Left kidney (tissue), 1 donor: ENCODE measurements at regions not wholly inside any gene's neighbourhood (a gene's known extent, or its start where the extent isn't known, plus 50 kb on each side); places are given as distances from the start of the nearest gene placed in this dataset.
"Not testable (repeated sequence)": the region's sequence is repeated elsewhere in the genome, so short reads cannot be mapped to it uniquely, and the experiment has no call there.

ENCODE experiments used
- DNase-seq: peaks from one replicate; pipeline ENCODE4 v3.0.0-alpha.2; 2013

DNA sequence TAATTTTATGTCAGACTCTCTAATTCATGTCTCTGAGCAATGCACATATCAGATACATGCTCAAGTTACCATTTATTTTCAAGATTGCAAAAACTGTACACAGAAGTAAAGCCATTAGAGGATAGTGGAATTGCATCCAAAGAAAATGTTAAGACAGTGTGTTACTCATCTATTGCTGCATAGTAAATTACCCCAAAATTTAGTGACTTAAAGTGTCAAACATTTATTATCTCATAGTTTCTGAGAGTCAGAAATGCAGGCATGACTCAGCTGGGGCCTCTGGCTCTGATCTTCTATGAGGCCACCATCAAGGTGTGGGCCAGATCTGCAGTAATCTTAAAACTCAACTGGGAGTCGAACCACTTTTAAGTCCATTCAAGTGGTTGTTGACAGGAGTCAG lies 275.2 kb downstream of the QDPR start:
- no peak for DNase-seq

DNA sequence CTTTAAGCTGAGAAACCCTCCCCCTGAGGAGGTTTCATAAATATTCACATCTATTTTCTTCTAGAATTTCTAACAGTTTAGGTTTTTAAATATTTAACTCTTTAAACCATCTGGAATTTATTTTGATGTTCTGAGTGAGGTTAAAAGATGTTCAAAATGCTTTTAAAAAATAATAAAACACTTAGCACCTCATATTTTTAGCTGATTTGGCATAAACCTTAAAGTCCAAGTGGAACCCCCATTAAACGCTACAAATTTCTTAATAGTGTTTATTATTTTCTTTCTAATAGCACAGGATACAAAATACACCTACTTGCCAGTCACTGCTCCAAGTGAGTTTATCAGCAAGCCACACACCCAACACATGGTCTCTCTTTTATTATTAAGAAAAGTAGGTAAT lies 277.2 kb downstream of the QDPR start:
- no peak for DNase-seq

- DNase-seq = no peak
Observed at GRCh38 chr4:17232566-17233253, 279.2 kb downstream of the QDPR start.

GRCh38 chr4:17231880-17232475 lies 279.9 kb downstream of the QDPR start:
- DNase-seq = not testable (repeated sequence)

- no peak for DNase-seq
Observed at GRCh38 chr4:17230727-17231126, 281.2 kb downstream of the QDPR start.

DNA sequence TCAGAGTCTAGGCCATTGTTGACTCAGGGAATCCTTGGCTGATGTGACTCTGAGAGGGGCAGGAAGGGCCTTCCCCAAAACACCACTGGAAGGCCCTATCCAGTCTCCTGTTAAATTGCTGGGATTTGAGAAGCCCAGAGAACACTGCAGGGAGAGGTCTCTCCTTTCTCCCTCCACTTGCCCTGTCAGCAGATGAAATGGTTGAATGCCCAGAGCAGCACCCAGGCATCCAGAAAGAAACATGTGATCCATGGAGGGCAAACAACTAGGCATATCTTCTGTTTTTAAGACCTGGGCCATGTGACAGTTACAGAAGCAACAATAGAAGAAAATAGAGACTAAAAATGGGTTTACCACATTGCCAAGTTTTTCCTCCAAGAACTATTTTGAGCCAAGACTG lies 291.1 kb downstream of the QDPR start:
- no peak for DNase-seq

DNA sequence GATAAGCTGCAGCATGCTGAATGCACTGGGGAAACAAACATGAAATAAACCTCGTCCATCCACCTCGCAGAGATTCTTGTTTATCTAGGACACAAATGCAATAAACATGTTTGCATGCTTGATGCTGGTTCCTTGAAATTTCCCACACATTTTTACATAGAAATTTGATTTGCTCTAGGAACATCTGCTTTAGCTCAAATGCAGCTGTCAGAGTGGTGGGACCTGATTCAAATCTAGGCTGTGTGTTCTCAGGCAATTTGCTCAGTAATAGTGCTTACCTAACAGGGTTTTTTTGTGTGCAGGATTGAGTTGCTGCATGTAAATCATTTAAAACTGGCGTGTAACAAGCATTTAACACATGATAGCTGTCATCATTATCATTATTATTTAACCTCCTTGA lies 293.1 kb downstream of the QDPR start:
- no peak for DNase-seq

DNA sequence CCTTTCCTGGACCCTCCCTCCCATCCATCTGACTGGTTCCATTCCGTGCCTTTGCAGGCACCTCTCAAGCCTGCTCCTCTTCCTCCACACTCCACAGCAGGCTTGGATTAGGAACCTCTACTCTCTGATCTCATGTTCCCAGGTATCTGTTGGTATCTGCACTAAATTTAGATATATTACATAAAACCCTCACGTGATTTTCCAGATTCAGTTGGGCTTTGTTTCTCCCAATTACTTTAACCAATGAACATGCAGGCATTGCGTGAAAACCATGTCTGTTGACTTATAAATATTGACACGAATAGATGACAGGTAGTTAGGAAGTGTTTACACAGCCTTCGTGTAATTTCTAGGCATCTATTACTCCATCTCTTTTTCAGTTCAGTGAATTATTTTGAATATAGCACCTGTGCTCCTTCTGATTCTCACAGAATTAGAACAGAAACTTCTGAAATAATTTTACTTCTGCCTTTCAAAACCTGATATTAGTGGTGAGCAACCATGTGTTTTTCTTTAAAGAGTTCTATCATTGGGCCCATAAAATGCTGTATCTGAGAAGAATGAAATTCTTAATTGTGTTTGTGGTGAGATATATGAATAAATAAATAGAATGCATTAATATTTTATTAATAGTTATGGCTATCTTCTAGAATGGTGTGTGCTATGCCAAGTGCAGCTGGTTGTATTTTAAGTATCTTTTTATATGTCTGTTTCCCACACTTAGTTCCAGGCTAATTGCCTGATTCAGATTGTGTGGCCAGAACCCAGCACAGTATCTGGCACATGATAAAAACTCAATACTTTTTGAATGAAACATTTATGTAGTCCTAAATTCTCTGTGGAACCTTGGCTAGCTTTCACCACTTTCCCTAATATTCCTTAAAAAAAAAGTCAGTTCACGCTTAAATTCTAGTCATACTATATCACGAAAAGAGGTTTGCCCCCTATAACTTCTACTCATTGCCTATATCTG lies 304.8 kb downstream of the QDPR start:
- no peak for DNase-seq

DNA sequence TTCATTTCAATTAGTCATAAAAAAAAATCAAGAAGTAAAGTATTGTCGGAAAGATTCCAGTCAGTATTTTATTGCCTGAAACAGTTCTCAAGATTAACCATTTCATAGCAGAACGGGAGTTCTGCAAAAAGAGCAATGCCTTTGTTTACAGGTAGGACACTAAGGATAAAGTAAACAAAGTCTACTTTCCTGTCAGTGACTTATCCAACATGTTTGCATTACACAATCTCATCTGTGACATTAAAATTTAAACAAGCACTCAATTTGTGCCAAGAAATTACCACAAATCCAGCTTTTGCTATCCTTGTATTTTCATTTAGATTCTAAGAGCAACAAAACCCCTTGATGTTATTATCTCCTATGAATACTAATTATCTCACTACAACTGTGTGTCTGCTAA lies 306.5 kb upstream of the LDB2 start:
- DNase-seq = no peak

GRCh38 chr4:17203797-17204196 lies 305.4 kb upstream of the LDB2 start:
- no peak for DNase-seq

GRCh38 chr4:17197070-17197469 lies 298.6 kb upstream of the LDB2 start:
- no peak for DNase-seq

GRCh38 chr4:17195461-17196275 lies 297.2 kb upstream of the LDB2 start:
- peak; percentile 40 for DNase-seq

DNA sequence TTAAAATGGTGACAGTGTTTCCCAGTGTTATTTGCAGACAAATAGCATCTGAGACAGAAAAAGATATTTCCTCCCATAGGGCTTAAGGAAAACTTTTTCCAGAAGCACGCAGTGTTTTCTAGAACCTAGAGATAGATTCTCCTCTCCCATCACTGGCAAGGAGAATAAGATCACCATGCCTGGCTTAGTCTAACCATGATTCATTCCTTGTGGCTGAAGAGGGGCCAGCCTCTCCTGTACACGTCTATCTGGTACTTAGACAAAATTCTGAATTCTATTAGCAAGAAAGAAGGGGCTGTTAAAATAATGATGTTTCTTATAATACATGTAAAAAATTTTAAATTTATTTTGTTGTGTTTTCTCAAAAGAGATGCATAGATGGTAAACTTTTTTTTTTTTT lies 296.1 kb upstream of the LDB2 start:
- DNase-seq = no peak

DNA sequence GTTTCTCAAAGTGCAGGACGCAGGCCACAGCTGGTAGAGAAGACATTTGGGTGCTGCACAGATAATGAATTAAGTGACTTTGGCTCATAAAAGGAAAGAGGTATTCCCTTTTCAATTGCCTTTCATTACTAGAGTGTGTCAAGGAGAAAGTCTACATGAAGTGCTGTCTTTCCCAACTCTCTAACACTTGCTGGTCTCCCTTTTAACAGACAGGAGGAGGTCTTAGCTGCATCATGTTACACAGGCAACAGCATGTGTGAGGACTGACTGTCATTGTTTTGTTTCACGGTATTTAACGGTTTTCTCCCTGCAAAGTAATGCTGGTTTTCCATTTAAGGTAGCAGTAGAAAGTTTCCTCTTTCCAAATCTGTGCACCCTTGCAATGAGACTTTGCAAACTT lies 291.3 kb upstream of the LDB2 start:
- DNase-seq = no peak

DNA sequence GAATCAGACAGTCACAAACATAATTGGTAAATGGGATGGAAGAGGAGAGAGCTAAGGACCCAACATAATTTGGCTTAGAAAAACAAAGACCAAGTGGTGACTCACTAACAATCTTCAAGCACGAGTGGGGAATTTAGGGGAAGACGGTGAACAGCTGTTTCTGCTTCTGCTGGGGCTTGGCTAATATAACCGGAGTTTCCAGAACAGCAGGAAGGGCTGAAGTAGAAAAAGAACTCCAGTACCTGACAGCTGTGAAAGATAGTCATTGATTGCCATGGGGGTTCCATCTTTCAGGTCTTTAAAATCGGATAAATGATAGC lies 290.9 kb upstream of the LDB2 start:
- no peak for DNase-seq

DNA sequence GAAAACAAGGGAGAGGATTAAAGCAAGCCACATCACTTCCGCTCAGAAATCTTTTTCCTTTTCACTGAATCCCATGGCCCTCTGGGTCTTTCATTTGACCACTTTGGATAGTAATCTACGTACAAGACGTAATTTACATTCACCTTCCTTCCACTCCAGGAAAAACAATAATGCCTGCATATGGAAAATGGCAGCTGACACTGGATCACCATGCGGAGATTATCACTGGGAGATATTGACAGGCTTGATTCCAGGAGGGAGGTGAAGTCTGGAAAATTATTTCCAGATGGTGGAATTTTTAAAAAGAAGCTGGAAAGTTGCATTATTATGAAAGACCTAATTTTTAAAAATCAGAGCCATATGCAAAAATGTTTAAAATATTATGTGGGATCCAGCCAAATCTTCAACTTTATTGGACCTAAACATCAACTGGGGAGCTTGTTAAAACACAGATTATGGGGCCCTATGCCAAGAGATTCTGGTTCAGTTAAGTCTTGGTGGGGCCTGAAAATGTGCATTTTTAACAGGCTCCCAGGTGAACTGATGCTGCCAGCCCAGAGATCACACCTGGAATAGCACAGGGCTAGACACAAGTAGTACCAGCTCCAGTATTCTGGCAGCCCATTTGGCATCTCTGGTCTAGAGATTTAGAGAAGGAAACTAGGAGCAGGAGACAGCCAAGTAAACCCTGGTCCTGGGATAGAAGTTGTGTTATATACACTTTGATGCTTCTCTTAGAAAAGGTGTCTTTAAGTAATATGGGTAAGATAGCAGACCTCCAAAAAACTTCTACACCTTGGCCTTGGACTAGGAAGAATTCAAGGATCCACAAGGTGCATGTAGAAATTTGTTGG lies 290.3 kb upstream of the LDB2 start:
- no peak for DNase-seq

DNA sequence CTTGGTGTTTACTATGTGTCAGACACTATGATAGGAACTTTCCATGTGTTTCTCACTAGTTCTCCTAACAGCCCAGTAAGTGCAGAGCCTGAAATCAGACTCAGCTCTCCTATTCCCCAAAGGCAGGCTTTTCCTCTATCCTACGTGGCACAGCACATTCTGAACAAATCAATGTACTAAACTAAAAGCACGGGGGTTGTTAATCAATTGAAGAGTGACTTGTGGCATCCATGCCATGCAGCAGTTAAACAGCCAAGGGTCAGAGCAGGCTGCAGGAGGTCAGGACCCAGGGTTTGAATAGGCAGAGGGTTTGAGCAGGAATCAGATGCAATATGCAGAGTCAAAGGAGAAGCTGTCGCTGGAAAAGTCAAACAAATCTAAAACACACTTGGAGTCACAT lies 289.7 kb upstream of the LDB2 start:
- no peak for DNase-seq

GRCh38 chr4:17187003-17187402 lies 288.6 kb upstream of the LDB2 start:
- DNase-seq = no peak

- DNase-seq = no peak
Observed at GRCh38 chr4:17182888-17183287, 284.4 kb upstream of the LDB2 start.

- no peak for DNase-seq
Observed at GRCh38 chr4:17174751-17175150, 276.3 kb upstream of the LDB2 start.

GRCh38 chr4:17173300-17173699 lies 274.9 kb upstream of the LDB2 start:
- no peak for DNase-seq
